ENCODE measurements at regions not wholly inside any gene's neighbourhood (a gene's known extent, or its start where the extent isn't known, plus 50 kb on each side); places are given as distances from the start of the nearest gene placed in this dataset.

- Histone ChIP-seq H3K36me3 (ENCODE audit: control insufficient read depth, insufficient read depth, low read length) (no peaks in the 10 kb centered on the region), H3K4me3 (ENCODE audit: low read length) (no peak overlapping the region), H3K27me3 (ENCODE audit: control insufficient read depth, insufficient read depth, low read length) (no peaks in the 10 kb centered on the region), H3K9me3 (replicated peaks; ENCODE audit: control insufficient read depth, low read depth, low read length) (no peaks in the 10 kb centered on the region), H3K4me1 (ENCODE audit: control insufficient read depth, insufficient read depth, low read length) (no peaks in the 10 kb centered on the region), H3K27ac (ENCODE audit: low read length) (no peak overlapping the region)
- DNase-seq, result no peak
Observed at GRCh38 chr5:61752588-61752987, 420.5 kb downstream of the ZSWIM6 start.

- 52% methylated on average over 1 of the region's 1 CpG for WGBS (ENCODE audit: insufficient coverage)
- peak; percentile 30 for DNase-seq
- no peaks in the 10 kb centered on the region for H3K36me3 ChIP-seq (ENCODE audit: control insufficient read depth, insufficient read depth, low read length)
- H3K4me3 ChIP-seq (ENCODE audit: low read length), result no peak overlapping the region
- H3K27me3 ChIP-seq (ENCODE audit: control insufficient read depth, insufficient read depth, low read length), result no peaks in the 10 kb centered on the region
- H3K27ac ChIP-seq (ENCODE audit: low read length), result no peak overlapping the region
- H3K4me1 ChIP-seq (ENCODE audit: control insufficient read depth, insufficient read depth, low read length), result no peaks in the 10 kb centered on the region
- no peaks in the 10 kb centered on the region for H3K9me3 ChIP-seq (replicated peaks; ENCODE audit: control insufficient read depth, low read depth, low read length)
Observed at GRCh38 chr5:61754792-61755191, 422.7 kb downstream of the ZSWIM6 start.

- WGBS (ENCODE audit: insufficient coverage), result no CpG with 5 or more reads among the region's 4 CpGs
- Histone ChIP-seq H3K36me3 (ENCODE audit: control insufficient read depth, insufficient read depth, low read length) (no peaks in the 10 kb centered on the region), H3K27ac (ENCODE audit: low read length) (no peak overlapping the region), H3K4me3 (ENCODE audit: low read length) (no peak overlapping the region), H3K4me1 (ENCODE audit: control insufficient read depth, insufficient read depth, low read length) (no peaks in the 10 kb centered on the region), H3K9me3 (replicated peaks; ENCODE audit: control insufficient read depth, low read depth, low read length) (no peaks in the 10 kb centered on the region), H3K27me3 (ENCODE audit: control insufficient read depth, insufficient read depth, low read length) (no peaks in the 10 kb centered on the region)
- DNase-seq, result no peak
Observed at GRCh38 chr5:61755726-61756222, 423.7 kb downstream of the ZSWIM6 start.

- WGBS (ENCODE audit: insufficient coverage), result 54% methylated on average over 4 of the region's 6 CpGs
- Histone ChIP-seq H3K4me3 (ENCODE audit: low read length) (no peak overlapping the region), H3K4me1 (ENCODE audit: control insufficient read depth, insufficient read depth, low read length) (no peaks in the 10 kb centered on the region), H3K27ac (ENCODE audit: low read length) (no peak overlapping the region), H3K27me3 (ENCODE audit: control insufficient read depth, insufficient read depth, low read length) (no peaks in the 10 kb centered on the region), H3K36me3 (ENCODE audit: control insufficient read depth, insufficient read depth, low read length) (no peaks in the 10 kb centered on the region), H3K9me3 (replicated peaks; ENCODE audit: control insufficient read depth, low read depth, low read length) (peaks cover 4% of the 10 kb centered on the region)
- DNase-seq, result no peak
Observed at GRCh38 chr5:61758711-61759110, 426.7 kb downstream of the ZSWIM6 start.

- WGBS (ENCODE audit: insufficient coverage), result 64% methylated on average over 1 of the region's 1 CpG
- no peak overlapping the region for H3K27ac ChIP-seq (ENCODE audit: low read length)
- no peak for DNase-seq
- H3K9me3 ChIP-seq (replicated peaks; ENCODE audit: control insufficient read depth, low read depth, low read length), result peaks cover 4% of the 10 kb centered on the region
- H3K4me1 ChIP-seq (ENCODE audit: control insufficient read depth, insufficient read depth, low read length), result peaks cover 2% of the 10 kb centered on the region
- peaks cover 2% of the 10 kb centered on the region for H3K27me3 ChIP-seq (ENCODE audit: control insufficient read depth, insufficient read depth, low read length)
- H3K4me3 ChIP-seq (ENCODE audit: low read length), result no peak overlapping the region
- H3K36me3 ChIP-seq (ENCODE audit: control insufficient read depth, insufficient read depth, low read length), result no peaks in the 10 kb centered on the region
Observed at GRCh38 chr5:61765471-61765870, 433.4 kb downstream of the ZSWIM6 start.

GRCh38 chr5:61766141-61766540 lies 434.1 kb downstream of the ZSWIM6 start:
- no peak overlapping the region for H3K4me3 ChIP-seq (ENCODE audit: low read length)
- WGBS (ENCODE audit: insufficient coverage), result 63% methylated on average over 1 of the region's 3 CpGs
- peaks cover 4% of the 10 kb centered on the region for H3K9me3 ChIP-seq (replicated peaks; ENCODE audit: control insufficient read depth, low read depth, low read length)
- H3K4me1 ChIP-seq (ENCODE audit: control insufficient read depth, insufficient read depth, low read length), result peaks cover 2% of the 10 kb centered on the region
- H3K27me3 ChIP-seq (ENCODE audit: control insufficient read depth, insufficient read depth, low read length), result peaks cover 2% of the 10 kb centered on the region
- no peak overlapping the region for H3K27ac ChIP-seq (ENCODE audit: low read length)
- DNase-seq, result no peak
- no peaks in the 10 kb centered on the region for H3K36me3 ChIP-seq (ENCODE audit: control insufficient read depth, insufficient read depth, low read length)

- DNase-seq, result no peak
- H3K27me3 ChIP-seq (ENCODE audit: control insufficient read depth, insufficient read depth, low read length), result peaks cover 2% of the 10 kb centered on the region
- H3K4me3 ChIP-seq (ENCODE audit: low read length), result no peak overlapping the region
- peaks cover 3% of the 10 kb centered on the region for H3K9me3 ChIP-seq (replicated peaks; ENCODE audit: control insufficient read depth, low read depth, low read length)
- WGBS (ENCODE audit: insufficient coverage), result no CpG with 5 or more reads among the region's 7 CpGs
- no peaks in the 10 kb centered on the region for H3K36me3 ChIP-seq (ENCODE audit: control insufficient read depth, insufficient read depth, low read length)
- H3K4me1 ChIP-seq (ENCODE audit: control insufficient read depth, insufficient read depth, low read length), result peaks cover 2% of the 10 kb centered on the region
- H3K27ac ChIP-seq (ENCODE audit: low read length), result no peak overlapping the region
Observed at GRCh38 chr5:61767231-61768080, 435.4 kb downstream of the ZSWIM6 start.

GRCh38 chr5:61768692-61769281 lies 436.7 kb downstream of the ZSWIM6 start:
- H3K4me1 ChIP-seq (ENCODE audit: control insufficient read depth, insufficient read depth, low read length), result peaks cover 2% of the 10 kb centered on the region
- H3K9me3 ChIP-seq (replicated peaks; ENCODE audit: control insufficient read depth, low read depth, low read length), result no peaks in the 10 kb centered on the region
- H3K36me3 ChIP-seq (ENCODE audit: control insufficient read depth, insufficient read depth, low read length), result no peaks in the 10 kb centered on the region
- no peak for DNase-seq
- 50% methylated on average over 2 of the region's 5 CpGs for WGBS (ENCODE audit: insufficient coverage)
- peaks cover 2% of the 10 kb centered on the region for H3K27me3 ChIP-seq (ENCODE audit: control insufficient read depth, insufficient read depth, low read length)
- no peak overlapping the region for H3K4me3 ChIP-seq (ENCODE audit: low read length)
- H3K27ac ChIP-seq (ENCODE audit: low read length), result no peak overlapping the region

- WGBS (ENCODE audit: insufficient coverage), result 83% methylated on average over 7 of the region's 10 CpGs
- no peak for DNase-seq
- peaks cover 2% of the 10 kb centered on the region for H3K27me3 ChIP-seq (ENCODE audit: control insufficient read depth, insufficient read depth, low read length)
Observed at GRCh38 chr5:61771062-61771461, 439.0 kb downstream of the ZSWIM6 start.

GRCh38 chr5:61771808-61772207 lies 439.8 kb downstream of the ZSWIM6 start:
- Histone ChIP-seq H3K36me3 (ENCODE audit: control insufficient read depth, insufficient read depth, low read length) (no peaks in the 10 kb centered on the region), H3K9me3 (replicated peaks; ENCODE audit: control insufficient read depth, low read depth, low read length) (no peaks in the 10 kb centered on the region), H3K27ac (ENCODE audit: low read length) (no peak overlapping the region), H3K4me1 (ENCODE audit: control insufficient read depth, insufficient read depth, low read length) (peaks cover 2% of the 10 kb centered on the region), H3K4me3 (ENCODE audit: low read length) (no peak overlapping the region), H3K27me3 (ENCODE audit: control insufficient read depth, insufficient read depth, low read length) (peaks cover 2% of the 10 kb centered on the region)
- no peak for DNase-seq

More at GRCh38 chr5:61771062-61771461, 439.0 kb downstream of the ZSWIM6 start:
- H3K9me3 ChIP-seq (replicated peaks; ENCODE audit: control insufficient read depth, low read depth, low read length), result no peaks in the 10 kb centered on the region
- H3K27ac ChIP-seq (ENCODE audit: low read length), result no peak overlapping the region
- H3K4me3 ChIP-seq (ENCODE audit: low read length), result no peak overlapping the region
- no peaks in the 10 kb centered on the region for H3K36me3 ChIP-seq (ENCODE audit: control insufficient read depth, insufficient read depth, low read length)
- peaks cover 2% of the 10 kb centered on the region for H3K4me1 ChIP-seq (ENCODE audit: control insufficient read depth, insufficient read depth, low read length)
